K562 (cell line): ENCODE measurements at regions not wholly inside any gene's neighbourhood (a gene's known extent, or its start where the extent isn't known, plus 50 kb on each side); places are given as distances from the start of the nearest gene placed in this dataset.

Experiments
- CTCF ChIP-seq, 3 experiments: IDR thresholded peaks in 2 of 3; conservative IDR thresholded peaks in 1 of 3; 2 replicates each; pipeline ENCODE4 v1.5.1; 2011 to 2012; ENCODE audit warnings: low read length in 3 of 3, mild to moderate bottlenecking in 3 of 3, control low read depth in 2 of 3, improper control_type of control experiment in 1 of 3, inconsistent platforms in 1 of 3, low read depth in 1 of 3, mixed read lengths in 1 of 3, moderate library complexity in 1 of 3; ENCODE audit not compliant: insufficient read depth in 2 of 3
- EP300 ChIP-seq: IDR thresholded peaks from 2 replicates; pipeline ENCODE4 v1.6.1; 2012; ENCODE audit warnings: low read length, improper control_type of control experiment
- ETV6 ChIP-seq, 3 experiments: fragments of 150-350 bp in 1 of 3; sonication (generic) in 1 of 3; formaldehyde crosslinking in 1 of 3; IDR thresholded peaks; 2 replicates each; pipeline versions ENCODE4 v1.6.1 to v1.8.0; 2014 to 2022; ENCODE audit warnings: borderline replicate concordance in 2 of 3, low read depth in 2 of 3, antibody characterized with exemption in 1 of 3, low read length in 1 of 3, mild to moderate bottlenecking in 1 of 3, missing genetic modification reagents in 1 of 3
- JUN ChIP-seq, 2 experiments: sonication (generic) in 1 of 2; formaldehyde crosslinking in 1 of 2; IDR thresholded peaks; 2 replicates each; pipeline versions ENCODE4 v1.6.1 to v1.8.0; 2012 to 2022; ENCODE audit warnings: borderline replicate concordance in 2 of 2, mild to moderate bottlenecking in 2 of 2, improper control_type of control experiment in 1 of 2, low read depth in 1 of 2, low read length in 1 of 2, missing genetic modification reagents in 1 of 2
- MAFF ChIP-seq: IDR thresholded peaks from 2 replicates; pipeline ENCODE4 v1.6.1; 2012; ENCODE audit warnings: low read length, improper control_type of control experiment
- SMARCA4 ChIP-seq: fragments of 450-650 bp; IDR thresholded peaks from 2 replicates; pipeline ENCODE4 v1.6.1; 2016
- SMARCE1 ChIP-seq: fragments of 450-650 bp; IDR thresholded peaks from 2 replicates; pipeline ENCODE4 v1.7.1; 2016; ENCODE audit warnings: mild to moderate bottlenecking
- TF ChIP-seq, protein P1 (sequence below): IDR thresholded peaks from 3 replicates; pipeline ENCODE4 v1.6.1; 2011; ENCODE audit warnings: borderline replicate concordance, mild to moderate bottlenecking, moderate library complexity; ENCODE audit not compliant: insufficient read length; ENCODE audit errors: extremely low read depth

DNA sequence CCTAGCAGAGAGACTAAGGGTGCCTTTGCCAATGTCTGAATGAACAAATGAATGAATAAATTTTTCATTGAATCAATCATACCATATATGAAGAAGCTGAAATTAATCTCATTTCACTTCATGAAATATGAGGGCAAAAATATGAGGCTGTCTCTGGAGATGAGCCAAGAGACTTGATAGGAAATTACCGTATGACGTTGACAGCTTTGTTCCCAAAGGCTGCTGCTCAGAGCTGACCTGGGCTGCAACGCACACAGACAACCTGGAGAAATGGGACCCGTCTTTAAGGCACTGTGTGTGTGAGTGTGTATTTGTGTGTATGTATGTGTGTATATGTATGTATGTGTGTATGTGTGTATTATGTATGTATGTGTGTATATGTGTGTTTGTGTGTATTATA, 226.1 kb downstream of the IRX2 start:
- no peak for TF ChIP-seq SMARCA4
- TF ChIP-seq, protein P1, sequence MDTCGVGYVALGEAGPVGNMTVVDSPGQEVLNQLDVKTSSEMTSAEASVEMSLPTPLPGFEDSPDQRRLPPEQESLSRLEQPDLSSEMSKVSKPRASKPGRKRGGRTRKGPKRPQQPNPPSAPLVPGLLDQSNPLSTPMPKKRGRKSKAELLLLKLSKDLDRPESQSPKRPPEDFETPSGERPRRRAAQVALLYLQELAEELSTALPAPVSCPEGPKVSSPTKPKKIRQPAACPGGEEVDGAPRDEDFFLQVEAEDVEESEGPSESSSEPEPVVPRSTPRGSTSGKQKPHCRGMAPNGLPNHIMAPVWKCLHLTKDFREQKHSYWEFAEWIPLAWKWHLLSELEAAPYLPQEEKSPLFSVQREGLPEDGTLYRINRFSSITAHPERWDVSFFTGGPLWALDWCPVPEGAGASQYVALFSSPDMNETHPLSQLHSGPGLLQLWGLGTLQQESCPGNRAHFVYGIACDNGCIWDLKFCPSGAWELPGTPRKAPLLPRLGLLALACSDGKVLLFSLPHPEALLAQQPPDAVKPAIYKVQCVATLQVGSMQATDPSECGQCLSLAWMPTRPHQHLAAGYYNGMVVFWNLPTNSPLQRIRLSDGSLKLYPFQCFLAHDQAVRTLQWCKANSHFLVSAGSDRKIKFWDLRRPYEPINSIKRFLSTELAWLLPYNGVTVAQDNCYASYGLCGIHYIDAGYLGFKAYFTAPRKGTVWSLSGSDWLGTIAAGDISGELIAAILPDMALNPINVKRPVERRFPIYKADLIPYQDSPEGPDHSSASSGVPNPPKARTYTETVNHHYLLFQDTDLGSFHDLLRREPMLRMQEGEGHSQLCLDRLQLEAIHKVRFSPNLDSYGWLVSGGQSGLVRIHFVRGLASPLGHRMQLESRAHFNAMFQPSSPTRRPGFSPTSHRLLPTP = no peak
- TF ChIP-seq JUN (IDR thresholded peaks at IDR 0.05; ENCODE audit: borderline replicate concordance, low read depth, low read length) = no peak
- no peak for TF ChIP-seq JUN (CRISPR knock-in tag; IDR thresholded peaks at IDR 0.05; ENCODE audit: borderline replicate concordance)
- no peak for TF ChIP-seq CTCF (IDR thresholded peaks at IDR 0.05 in 2 of 3, conservative IDR thresholded peaks at IDR 0.05 in 1 of 3; ENCODE audit: insufficient read depth in 2 of 3, low read depth in 1 of 3, low read length in 3 of 3)
- TF ChIP-seq EP300 = no peak
- TF ChIP-seq SMARCE1 = no peak
- TF ChIP-seq MAFF = no peak
- no peak for TF ChIP-seq ETV6 (IDR thresholded peaks at IDR 0.05; ENCODE audit: borderline replicate concordance in 1 of 2, low read depth in 2 of 2, low read length in 1 of 2)
- TF ChIP-seq ETV6 (CRISPR knock-in tag; IDR thresholded peaks at IDR 0.05; ENCODE audit: borderline replicate concordance) = no peak
